Transverse colon (tissue), 4 donors: ENCODE measurements at regions not wholly inside any gene's neighbourhood (a gene's known extent, or its start where the extent isn't known, plus 50 kb on each side); places are given as distances from the start of the nearest gene placed in this dataset.
"Not testable (repeated sequence)": the region's sequence is repeated elsewhere in the genome, so short reads cannot be mapped to it uniquely, and the experiment has no call there.

ENCODE experiments used
- DNase-seq: peaks from one replicate; pipeline ENCODE4 v3.0.0-alpha.2; 2019
- H3K27ac ChIP-seq, 4 donors: fragments of 200-600 bp; sonication (generic); 2 replicates each; pipeline ENCODE4 v1.5.1; 2016 to 2018; ENCODE audit warnings: inconsistent platforms in 4 of 4
- H3K27me3 ChIP-seq: fragments of 200-600 bp; sonication (generic); 2 replicates; pipeline ENCODE4 v1.5.1; 2017; ENCODE audit warnings: inconsistent platforms
- H3K36me3 ChIP-seq, 4 donors: fragments of 200-600 bp; sonication (generic); 2 replicates each; pipeline ENCODE4 v1.5.1; 2017 to 2019; ENCODE audit warnings: inconsistent platforms in 4 of 4
- H3K4me1 ChIP-seq, 4 donors: fragments of 200-600 bp; sonication (generic); 2 replicates each; pipeline ENCODE4 v1.5.1; 2017 to 2020; ENCODE audit warnings: inconsistent platforms in 4 of 4
- H3K4me3 ChIP-seq, 4 donors: fragments of 200-600 bp; sonication (generic); 1 replicate in 1 of 4; 2 replicates in 3 of 4; pipeline versions ENCODE4 v1.5.1 to v1.6.1; 2017 to 2019; ENCODE audit warnings: inconsistent platforms in 4 of 4
- H3K9me3 ChIP-seq, 2 donors: fragments of 200-600 bp; sonication (generic); 2 replicates each; pipeline ENCODE4 v1.5.1; 2017 to 2019; ENCODE audit warnings: inconsistent platforms in 2 of 2
- CTCF ChIP-seq, 5 experiments: fragments of 200-600 bp in 3 of 5; fragments of 450-650 bp in 2 of 5; sonication (generic) in 3 of 5; IDR thresholded peaks; 1 replicate in 2 of 5; 2 replicates in 3 of 5; pipeline ENCODE4 v1.5.1; 2016 to 2017; ENCODE audit warnings: antibody characterized with exemption in 5 of 5, inconsistent platforms in 3 of 5, mild to moderate bottlenecking in 2 of 5, moderate library complexity in 1 of 5
- EP300 ChIP-seq: sonication (generic); formaldehyde crosslinking; IDR thresholded peaks from one replicate; pipeline ENCODE4 v1.6.1; 2017; ENCODE audit warnings: antibody characterized with exemption, low read depth
- POLR2A ChIP-seq: fragments of 450-650 bp; IDR thresholded peaks from one replicate; pipeline ENCODE4 v1.6.1; 2016; ENCODE audit warnings: antibody characterized with exemption, mild to moderate bottlenecking, moderate library complexity
- POLR2AphosphoS5 ChIP-seq, 3 donors: sonication (generic); formaldehyde crosslinking; IDR thresholded peaks; one replicate each; pipeline ENCODE4 v1.6.1; 2016; ENCODE audit warnings: antibody characterized with exemption in 3 of 3
- WGBS, 2 donors: methylation state at CpG; one replicate each; pipeline ENCODE4 v1.1.5; 2018; ENCODE audit warnings: low coverage in 1 of 2; 5-methylcytosine and 5-hydroxymethylcytosine counted together
- in situ Hi-C, 4 donors: fragments of 200-750 bp; cut with MboI; loops; one replicate each; pipeline versions ENCODE4 v1.15.0 to v1.15.1; 2017; ENCODE audit warnings: low sequenced_read_pairs in 3 of 4, low pct_ligation_motif_present in 1 of 4, low pct_unique_long_range_greater_than_20kb in 1 of 4
- intact Hi-C: fragments of 100-400 bp; cut with DNase I; formaldehyde crosslinking; loops from one replicate; pipeline ENCODE4 v1.15.1; 2023; ENCODE audit warnings: low total_unique reads

- 92 to 93% methylated on average over 10 to 15 of the region's 15 CpGs for whole genome bisulfite sequencing, 2 donors
- Histone ChIP-seq H3K4me1 (no peaks in the 10 kb centered on the region), H3K27ac (no peak overlapping the region), H3K27me3 (no peaks in the 10 kb centered on the region), H3K9me3 (no peaks in the 10 kb centered on the region), H3K36me3 (no peaks in the 10 kb centered on the region), H3K4me3 (no peak overlapping the region)
- intact Hi-C loops (no loop called here), in situ Hi-C loops (no loop called here)
- no peak for TF ChIP-seq CTCF (IDR thresholded peaks at IDR 0.05)
- TF ChIP-seq POLR2A, result no peak
- no peak for TF ChIP-seq EP300
- TF ChIP-seq POLR2AphosphoS5 (IDR thresholded peaks at IDR 0.05), result no peak
- DNase-seq, result no peak
These were observed 63.7 kb upstream of the SHLD1 start for GRCh38 chr20:5686384-5687105.

- H3K27ac ChIP-seq, H3K4me1 ChIP-seq, H3K9me3 ChIP-seq, in situ Hi-C loops, DNase-seq, H3K36me3 ChIP-seq, intact Hi-C loops, H3K27me3 ChIP-seq, H3K4me3 ChIP-seq: not testable (repeated sequence)
- WGBS, 2 donors, result 48% methylated on average over 2 of the region's 2 CpGs; no CpG with 5 or more reads in 1 of the 2 donors
These were observed 67.6 kb upstream of the SHLD1 start for GRCh38 chr20:5682556-5682955.

GRCh38 chr20:5680192-5680591 is 69.4 kb upstream of the GPCPD1 start:
- Histone ChIP-seq H3K27ac (no peak overlapping the region), H3K4me3 (no peak overlapping the region), H3K36me3 (no peaks in the 10 kb centered on the region), H3K27me3 (no peaks in the 10 kb centered on the region), H3K9me3 (no peaks in the 10 kb centered on the region), H3K4me1 (no peaks in the 10 kb centered on the region)
- in situ Hi-C loops, result no loop called here
- intact Hi-C loops, result no loop called here
- TF ChIP-seq EP300 (no peak), CTCF (IDR thresholded peaks at IDR 0.05) (no peak), POLR2A (no peak), POLR2AphosphoS5 (IDR thresholded peaks at IDR 0.05) (no peak)
- no peak for DNase-seq

GRCh38 chr20:5678777-5679176 is 68.0 kb upstream of the GPCPD1 start:
- intact Hi-C loops, result no loop called here
- no peak for TF ChIP-seq POLR2A
- no peak for TF ChIP-seq EP300
- no peak for TF ChIP-seq POLR2AphosphoS5 (IDR thresholded peaks at IDR 0.05)
- TF ChIP-seq CTCF (IDR thresholded peaks at IDR 0.05), result no peak
- H3K9me3 ChIP-seq, result no peaks in the 10 kb centered on the region
- H3K4me1 ChIP-seq, result peaks cover 0 to 3% (median 0%) of the 10 kb centered on the region in 4 donors
- H3K4me3 ChIP-seq, result no peak overlapping the region
- in situ Hi-C loops, result no loop called here
- H3K27me3 ChIP-seq, result no peaks in the 10 kb centered on the region
- no peak overlapping the region for H3K27ac ChIP-seq
- no peaks in the 10 kb centered on the region for H3K36me3 ChIP-seq
- WGBS, 2 donors, result 95% methylated on average over 2 of the region's 2 CpGs
- DNase-seq, result no peak

- DNase-seq, in situ Hi-C loops: not testable (repeated sequence)
These were observed 67.1 kb upstream of the GPCPD1 start for GRCh38 chr20:5677944-5678343.

More at GRCh38 chr20:5677944-5678343, 67.1 kb upstream of the GPCPD1 start:
- H3K4me1 ChIP-seq, H3K9me3 ChIP-seq, H3K27ac ChIP-seq, H3K27me3 ChIP-seq, intact Hi-C loops, H3K36me3 ChIP-seq, H3K4me3 ChIP-seq: not testable (repeated sequence)
- WGBS, 2 donors, result 90 to 94% methylated on average over 2 to 8 of the region's 8 CpGs
